GM12891 (cell line): ENCODE measurements at regions not wholly inside any gene's neighbourhood (a gene's known extent, or its start where the extent isn't known, plus 50 kb on each side); places are given as distances from the start of the nearest gene placed in this dataset.

Experiments
- POLR2A ChIP-seq: IDR thresholded peaks from 2 replicates; pipeline ENCODE4 v1.6.1; 2011; ENCODE audit warnings: low read depth, low read length, control low read depth
- POLR2AphosphoS5 ChIP-seq: IDR thresholded peaks from 2 replicates; pipeline ENCODE4 v1.6.1; 2011; ENCODE audit warnings: low read depth, low read length, control low read depth
- TAF1 ChIP-seq: IDR thresholded peaks from 2 replicates; pipeline ENCODE4 v1.6.1; 2011; ENCODE audit warnings: low read depth, low read length, control low read depth

GRCh38 chr10:65754112-65754511, 1171.7 kb upstream of the LRRTM3 start:
- TF ChIP-seq POLR2A (no peak), POLR2AphosphoS5 (no peak), TAF1 (no peak)
